B cell (primary cell): ENCODE measurements at regions not wholly inside any gene's neighbourhood (a gene's known extent, or its start where the extent isn't known, plus 50 kb on each side); places are given as distances from the start of the nearest gene placed in this dataset.

ENCODE experiments used
- ATAC-seq: fragments of 200-7000 bp; cut with Tn5 transposase; one replicate; pipeline ENCODE4 v1.10.0; 2021; ENCODE audit warnings: low read depth, mild to moderate bottlenecking, moderate number of reproducible peaks, moderate library complexity
- CTCF ChIA-PET: fragments of 350-600 bp; sonication (Branson Sonifier 250); formaldehyde crosslinking; loops from one replicate; lab custom pipeline; 2021; ENCODE audit warnings: antibody characterized with exemption, inconsistent platforms; lab: Charles Lee
- POLR2A ChIA-PET: fragments of 350-600 bp; sonication (Branson Sonifier 250); formaldehyde crosslinking; loops from one replicate; lab custom pipeline; 2021; ENCODE audit warnings: antibody characterized with exemption; lab: Charles Lee
- DNase-seq: peaks from one replicate; pipeline ENCODE4 v3.0.0; 2013
- H2AFZ ChIP-seq: 2 replicates; pipeline ENCODE4 v1.6.1; 2012; ENCODE audit warnings: mild to moderate bottlenecking, low read depth, low read length; ENCODE audit not compliant: insufficient read depth, poor library complexity, severe bottlenecking
- H3K27ac ChIP-seq, 2 donors: 1 replicate in 1 of 2; 2 replicates in 1 of 2; pipeline ENCODE4 v1.5.1; 2012 to 2013; ENCODE audit warnings: low read length in 2 of 2, mild to moderate bottlenecking in 2 of 2, moderate library complexity in 1 of 2
- H3K27me3 ChIP-seq, 4 experiments: fragments of 200-600 bp in 1 of 4; sonication (generic) in 1 of 4; replicated peaks in 1 of 4; 1 replicate in 2 of 4; 2 replicates in 2 of 4; pipeline versions ENCODE4 v1.6.1 to v1.7.0; 2013 to 2016; ENCODE audit warnings: low read length in 3 of 4, mild to moderate bottlenecking in 2 of 4, mixed read lengths in 1 of 4, moderate library complexity in 1 of 4; ENCODE audit not compliant: insufficient read depth in 4 of 4, control insufficient read depth in 3 of 4; ENCODE audit errors: control extremely low read depth in 1 of 4
- H3K36me3 ChIP-seq, 2 experiments: replicated peaks in 1 of 2; 1 replicate in 1 of 2; 2 replicates in 1 of 2; pipeline versions ENCODE4 v1.6.1 to v1.7.1; 2013; ENCODE audit warnings: low read length in 1 of 2; ENCODE audit not compliant: insufficient read depth in 2 of 2, control insufficient read depth in 1 of 2; ENCODE audit errors: control extremely low read depth in 1 of 2, extremely low read depth in 1 of 2
- H3K4me1 ChIP-seq, 2 donors: fragments of 200-600 bp in 1 of 2; sonication (generic) in 1 of 2; 1 replicate in 1 of 2; 2 replicates in 1 of 2; pipeline versions ENCODE4 v1.5.1 to v1.6.1; 2013 to 2017; ENCODE audit warnings: low read length in 2 of 2; ENCODE audit not compliant: control insufficient read depth in 2 of 2, insufficient read depth in 2 of 2
- H3K4me2 ChIP-seq: replicated peaks from 2 replicates; pipeline ENCODE3; 2012; ENCODE audit warnings: mild to moderate bottlenecking, low read depth, low read length; ENCODE audit not compliant: poor library complexity, severe bottlenecking
- H3K4me3 ChIP-seq, 5 experiments: fragments of 200-600 bp in 1 of 5; sonication (generic) in 1 of 5; 1 replicate in 3 of 5; 2 replicates in 2 of 5; pipeline versions ENCODE4 v1.5.1 to v1.7.0; 2011 to 2016; ENCODE audit warnings: low read length in 4 of 5, mild to moderate bottlenecking in 4 of 5, low read depth in 2 of 5, control low read depth in 1 of 5, moderate library complexity in 1 of 5; ENCODE audit not compliant: insufficient read depth in 1 of 5; ENCODE audit errors: control extremely low read depth in 1 of 5, extremely low read depth in 1 of 5
- H3K79me2 ChIP-seq: fragments of 200-600 bp; sonication (generic); one replicate; pipeline ENCODE4 v1.6.0; 2016; ENCODE audit warnings: low read length; ENCODE audit not compliant: control insufficient read depth, insufficient read depth
- H3K9ac ChIP-seq: fragments of 200-600 bp; sonication (generic); 2 replicates; pipeline ENCODE4 v1.6.1; 2017; ENCODE audit warnings: mild to moderate bottlenecking, low read length, moderate library complexity
- H3K9me3 ChIP-seq, 3 donors: one replicate each; pipeline versions ENCODE4 v1.6.1 to v1.7.1; 2013; ENCODE audit warnings: low read length in 2 of 3; ENCODE audit not compliant: control insufficient read depth in 2 of 3, insufficient read depth in 1 of 3; ENCODE audit errors: control extremely low read depth in 1 of 3
- H4K20me1 ChIP-seq: 2 replicates; pipeline ENCODE4 v1.6.0; 2012; ENCODE audit warnings: mild to moderate bottlenecking, low read length; ENCODE audit not compliant: insufficient read depth, control insufficient read depth, poor library complexity, severe bottlenecking
- H3K27ac Mint-ChIP-seq: one replicate; pipeline ENCODE4 v1.8.0; 2021; ENCODE audit warnings: mixed read lengths
- H3K27me3 Mint-ChIP-seq: one replicate; pipeline ENCODE4 v1.8.0; 2021; ENCODE audit warnings: mixed read lengths
- H3K4me1 Mint-ChIP-seq: one replicate; pipeline ENCODE4 v1.8.0; 2021; ENCODE audit warnings: mixed read lengths
- H3K4me3 Mint-ChIP-seq: one replicate; pipeline ENCODE4 v1.8.0; 2021; ENCODE audit warnings: mixed read lengths
- H3K9me3 Mint-ChIP-seq: one replicate; pipeline ENCODE4 v1.8.0; 2022; ENCODE audit warnings: mixed read lengths; ENCODE audit not compliant: insufficient read depth
- EZH2 ChIP-seq: IDR thresholded peaks from 2 replicates; pipeline ENCODE4 v1.6.1; 2012; ENCODE audit warnings: borderline replicate concordance, low read depth, mild to moderate bottlenecking, moderate library complexity, low read length; ENCODE audit not compliant: insufficient read depth, poor library complexity, severe bottlenecking
- WGBS: methylation state at CpG from one replicate; pipeline ENCODE4 v1.1.5; 2013; ENCODE audit warnings: missing lambda C conversion rate; ENCODE audit not compliant: insufficient coverage; 5-methylcytosine and 5-hydroxymethylcytosine counted together
- intact Hi-C: fragments of 100-400 bp; cut with micrococcal nuclease; formaldehyde crosslinking; loops from one replicate; pipeline ENCODE4 v1.10.0; 2022
- TF ChIP-seq, protein P1 (sequence below): fragments of 200-600 bp; IDR thresholded peaks from one replicate; pipeline ENCODE4 v1.8.0; 2022; ENCODE audit warnings: antibody characterized with exemption, mild to moderate bottlenecking

DNA sequence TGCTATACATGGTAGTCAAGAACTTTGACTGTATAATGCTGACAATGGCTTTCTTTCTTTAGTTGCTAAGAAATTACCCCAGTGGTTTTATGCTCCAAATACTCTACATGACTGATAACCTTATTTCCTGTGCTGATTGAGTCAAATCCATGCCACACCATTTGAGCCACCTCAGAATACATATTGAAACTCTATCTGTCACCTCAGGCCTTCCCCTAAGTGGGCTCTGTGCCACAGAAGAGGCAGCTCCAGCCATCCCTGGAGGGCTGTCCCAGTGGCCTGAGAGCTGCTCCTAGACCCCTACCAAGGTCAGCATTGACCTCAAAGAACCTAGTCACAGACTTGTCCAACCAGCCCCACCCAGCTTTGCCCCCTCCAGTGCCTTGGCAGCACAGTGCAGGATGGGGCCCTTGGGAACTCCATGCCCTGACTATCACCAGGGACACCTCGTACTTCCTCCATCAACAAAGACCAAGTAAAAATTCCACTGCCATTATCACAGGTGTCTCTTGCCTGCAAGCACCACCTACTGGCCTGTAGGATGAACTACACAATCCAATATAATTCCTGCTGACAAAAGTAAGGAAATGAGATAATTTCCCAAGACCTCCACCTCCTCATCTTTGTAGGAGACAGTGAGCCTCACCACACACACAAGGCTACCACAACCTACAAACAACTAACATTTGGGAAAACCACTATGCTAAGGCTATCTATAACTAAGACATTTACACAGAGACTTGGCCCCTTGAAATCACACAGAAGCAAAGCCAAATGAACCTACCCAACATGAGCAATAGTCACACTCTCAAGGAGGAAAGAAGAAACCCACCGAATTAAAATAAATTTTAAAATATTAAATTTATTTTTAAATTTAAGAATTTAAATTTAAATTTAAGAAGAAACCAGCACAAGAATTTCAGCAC lies 239.9 kb downstream of the NKX6-1 start:
- no peak overlapping the region for H3K27ac ChIP-seq
- H3K27me3 ChIP-seq = no peaks in the 10 kb centered on the region
- POLR2A ChIA-PET = no interaction called here
- Mint-ChIP-seq H3K27me3 (no peaks in the 10 kb centered on the region), H3K4me3 (no peak overlapping the region), H3K4me1 (no peaks in the 10 kb centered on the region), H3K27ac (no peak overlapping the region), H3K9me3 (peaks cover 11% of the 10 kb centered on the region)
- no peak overlapping the region for H2AFZ ChIP-seq
- peaks cover 0 to 17% (median 5%) of the 10 kb centered on the region in 3 donors for H3K9me3 ChIP-seq
- ATAC-seq = no peak
- no peak overlapping the region for H3K4me3 ChIP-seq
- intact Hi-C loops = no loop called here
- no peak overlapping the region for H3K9ac ChIP-seq
- no peaks in the 10 kb centered on the region for H3K36me3 ChIP-seq
- WGBS = 14% methylated on average over 1 of the region's 2 CpGs
- H3K4me1 ChIP-seq = no peaks in the 10 kb centered on the region
- CTCF ChIA-PET = no interaction called here
- TF ChIP-seq EZH2 = no peak
- TF ChIP-seq, protein P1, sequence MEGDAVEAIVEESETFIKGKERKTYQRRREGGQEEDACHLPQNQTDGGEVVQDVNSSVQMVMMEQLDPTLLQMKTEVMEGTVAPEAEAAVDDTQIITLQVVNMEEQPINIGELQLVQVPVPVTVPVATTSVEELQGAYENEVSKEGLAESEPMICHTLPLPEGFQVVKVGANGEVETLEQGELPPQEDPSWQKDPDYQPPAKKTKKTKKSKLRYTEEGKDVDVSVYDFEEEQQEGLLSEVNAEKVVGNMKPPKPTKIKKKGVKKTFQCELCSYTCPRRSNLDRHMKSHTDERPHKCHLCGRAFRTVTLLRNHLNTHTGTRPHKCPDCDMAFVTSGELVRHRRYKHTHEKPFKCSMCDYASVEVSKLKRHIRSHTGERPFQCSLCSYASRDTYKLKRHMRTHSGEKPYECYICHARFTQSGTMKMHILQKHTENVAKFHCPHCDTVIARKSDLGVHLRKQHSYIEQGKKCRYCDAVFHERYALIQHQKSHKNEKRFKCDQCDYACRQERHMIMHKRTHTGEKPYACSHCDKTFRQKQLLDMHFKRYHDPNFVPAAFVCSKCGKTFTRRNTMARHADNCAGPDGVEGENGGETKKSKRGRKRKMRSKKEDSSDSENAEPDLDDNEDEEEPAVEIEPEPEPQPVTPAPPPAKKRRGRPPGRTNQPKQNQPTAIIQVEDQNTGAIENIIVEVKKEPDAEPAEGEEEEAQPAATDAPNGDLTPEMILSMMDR = peak; percentile 29
- H3K4me2 ChIP-seq = no peak overlapping the region
- no peak for DNase-seq
- no peaks in the 10 kb centered on the region for H4K20me1 ChIP-seq
- H3K79me2 ChIP-seq = no peaks in the 10 kb centered on the region

DNA sequence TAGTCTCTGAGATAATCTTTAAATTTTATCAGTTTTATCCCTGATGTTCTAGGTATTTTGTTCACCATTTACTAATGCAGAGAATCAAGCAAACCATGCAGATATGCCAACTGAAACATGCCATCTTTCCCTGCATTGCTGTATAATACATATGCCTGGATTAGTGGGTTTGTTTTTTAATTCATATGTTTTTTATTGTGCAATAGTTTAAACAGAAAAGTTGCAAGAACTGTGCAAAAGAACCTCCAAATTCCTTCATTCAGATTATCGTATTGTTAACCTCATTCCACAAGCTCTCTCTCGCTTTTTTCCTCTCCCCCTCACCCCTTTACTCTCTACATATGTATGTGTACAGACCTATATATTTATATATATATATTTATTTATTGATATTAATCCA lies 244.6 kb downstream of the NKX6-1 start:
- H3K27ac Mint-ChIP-seq = no peak overlapping the region
- Histone ChIP-seq H3K9ac (no peak overlapping the region), H2AFZ (no peak overlapping the region), H3K4me3 (no peak overlapping the region), H3K27me3 (no peaks in the 10 kb centered on the region), H3K36me3 (no peaks in the 10 kb centered on the region), H4K20me1 (no peaks in the 10 kb centered on the region), H3K4me2 (no peak overlapping the region), H3K4me1 (no peaks in the 10 kb centered on the region), H3K79me2 (no peaks in the 10 kb centered on the region), H3K27ac (no peak overlapping the region), H3K9me3 (peaks cover 0 to 5% (median 3%) of the 10 kb centered on the region in 3 donors)
- peaks cover 6% of the 10 kb centered on the region for H3K9me3 Mint-ChIP-seq
- no peak overlapping the region for H3K4me3 Mint-ChIP-seq
- H3K4me1 Mint-ChIP-seq = no peaks in the 10 kb centered on the region
- intact Hi-C loops = no loop called here
- peaks cover under 1% of the 10 kb centered on the region for H3K27me3 Mint-ChIP-seq
- no CpG with 5 or more reads among the region's 2 CpGs for WGBS
- ATAC-seq (no peak), DNase-seq (no peak)
- CTCF ChIA-PET = no interaction called here
- POLR2A ChIA-PET = no interaction called here
- TF ChIP-seq, protein P1 = no peak
- no peak for TF ChIP-seq EZH2
